Coronary artery (tissue), 2 donors: ENCODE measurements at regions not wholly inside any gene's neighbourhood (a gene's known extent, or its start where the extent isn't known, plus 50 kb on each side); places are given as distances from the start of the nearest gene placed in this dataset.

Experiments used
- DNase-seq: peaks from one replicate; pipeline ENCODE4 v3.0.0-alpha.2; 2017; ENCODE audit warnings: low spot score
- H3K27ac ChIP-seq, 2 donors: fragments of 200-600 bp; sonication (generic); one replicate each; pipeline ENCODE4 v1.5.1; 2016 to 2019
- H3K4me3 ChIP-seq: fragments of 200-600 bp; sonication (generic); 2 replicates; pipeline ENCODE4 v1.5.1; 2016; ENCODE audit warnings: mild to moderate bottlenecking, moderate library complexity
- CTCF ChIP-seq: fragments of 200-600 bp; sonication (generic); IDR thresholded peaks from one replicate; pipeline ENCODE4 v1.5.1; 2019; ENCODE audit warnings: antibody characterized with exemption

DNA sequence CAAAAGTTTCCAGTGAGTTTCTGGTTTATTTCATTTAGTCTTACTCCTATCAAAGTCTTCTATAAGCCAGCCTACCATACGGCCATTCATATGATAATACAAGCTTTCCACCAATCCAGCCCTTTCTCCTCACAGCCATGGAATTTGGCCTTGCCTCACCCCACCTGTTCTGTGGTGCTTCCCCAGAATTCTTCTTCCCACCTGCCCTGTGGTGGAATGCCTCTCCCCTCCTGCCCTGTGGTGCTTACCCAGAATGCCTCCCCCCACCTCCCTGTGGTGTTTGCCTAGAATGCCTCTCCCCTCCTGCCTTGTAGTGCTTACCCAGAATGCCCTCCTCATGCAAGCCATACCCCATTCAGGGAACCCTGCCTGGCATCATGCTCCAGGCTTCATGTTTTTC is 90.3 kb upstream of the APC start:
- no peak for TF ChIP-seq CTCF
- DNase-seq, result no peak

DNA sequence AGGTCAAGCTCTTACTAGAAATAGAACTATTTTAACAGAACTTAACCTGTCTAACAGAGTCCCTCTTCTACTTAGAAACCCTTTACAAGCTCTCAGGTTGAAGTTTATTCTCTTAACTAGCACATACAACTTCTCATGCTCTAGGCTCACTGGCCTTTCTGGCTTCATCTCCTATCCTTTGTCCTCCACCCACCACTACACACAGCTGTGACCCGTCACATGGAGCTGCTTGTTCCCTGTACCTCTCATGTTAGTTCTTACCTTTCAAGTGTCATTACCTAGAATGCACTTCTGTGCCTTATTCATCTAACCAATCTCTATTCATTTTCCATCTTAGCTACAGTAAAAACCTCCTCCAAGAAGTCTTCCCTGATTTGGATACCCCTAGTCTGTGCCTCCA is 89.4 kb upstream of the APC start:
- DNase-seq, result no peak
- no peak for TF ChIP-seq CTCF
- Histone ChIP-seq H3K4me3 (no peak overlapping the region), H3K27ac (no peak overlapping the region)

More for the DNA sequence above, 90.3 kb upstream of the APC start:
- Histone ChIP-seq H3K4me3 (no peak overlapping the region), H3K27ac (no peak overlapping the region)

DNA sequence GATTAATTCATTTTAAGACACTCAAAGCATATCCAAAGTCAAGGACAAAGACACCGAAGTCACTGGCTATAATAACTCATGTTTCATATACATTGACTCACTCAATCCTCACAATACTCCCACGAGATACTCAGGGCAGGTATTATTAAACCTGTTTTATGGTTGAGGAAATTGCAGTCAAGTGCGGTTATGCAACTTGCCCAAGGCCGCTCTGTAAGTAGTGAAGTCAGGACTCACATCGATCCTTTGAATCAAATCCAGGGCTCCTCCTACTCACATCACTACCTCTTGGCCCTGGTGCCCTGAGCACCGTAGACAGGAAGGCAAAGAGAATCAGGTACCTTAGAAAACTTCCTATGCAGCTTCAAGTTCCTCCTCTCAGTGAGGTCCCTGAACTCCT is 87.8 kb upstream of the APC start:
- Histone ChIP-seq H3K27ac (no peak overlapping the region), H3K4me3 (no peak overlapping the region)
- TF ChIP-seq CTCF, result no peak
- no peak for DNase-seq

GRCh38 chr5:112653638-112654205 is 84.0 kb upstream of the APC start:
- TF ChIP-seq CTCF, result no peak
- no peak for DNase-seq
- H3K27ac ChIP-seq, result no peak overlapping the region
- no peak overlapping the region for H3K4me3 ChIP-seq

GRCh38 chr5:112655513-112655912 is 82.2 kb upstream of the APC start:
- no peak for DNase-seq
- Histone ChIP-seq H3K27ac (no peak overlapping the region), H3K4me3 (no peak overlapping the region)
- no peak for TF ChIP-seq CTCF

- Histone ChIP-seq H3K27ac (no peak overlapping the region), H3K4me3 (no peak overlapping the region)
- no peak for TF ChIP-seq CTCF
- DNase-seq, result no peak
These were observed 81.2 kb upstream of the APC start for GRCh38 chr5:112656451-112656850.

DNA sequence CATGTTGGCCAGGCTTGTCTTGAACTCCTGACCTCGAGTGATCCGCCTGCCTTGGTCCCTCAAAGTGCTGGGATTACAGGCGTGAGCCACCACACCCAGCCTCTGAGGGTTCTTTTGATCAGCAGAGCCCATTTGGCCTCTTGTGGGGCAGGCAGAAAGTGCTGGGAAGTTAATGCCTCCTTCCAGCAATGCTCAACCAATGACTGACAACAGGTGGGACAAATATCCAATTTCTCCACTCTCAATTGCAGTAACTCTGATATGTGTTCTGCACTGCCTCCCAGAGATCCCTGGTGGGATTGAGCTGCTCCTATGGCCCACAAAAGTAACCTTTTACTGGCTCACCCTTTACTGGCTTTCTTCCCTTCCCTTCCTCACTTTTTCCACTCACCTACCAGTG is 79.9 kb upstream of the APC start:
- Histone ChIP-seq H3K4me3 (no peak overlapping the region), H3K27ac (no peak overlapping the region)
- no peak for DNase-seq
- no peak for TF ChIP-seq CTCF
